K562 (cell line): ENCODE measurements at regions not wholly inside any gene's neighbourhood (a gene's known extent, or its start where the extent isn't known, plus 50 kb on each side); places are given as distances from the start of the nearest gene placed in this dataset.

Experiments
- ATAC-seq: fragments of 200-7000 bp; cut with Tn5 transposase; 3 replicates; pipeline ENCODE4 v1.9.1; 2020; ENCODE audit warnings: moderate library complexity
- BruUV-seq: library from RNA; stranded (reverse); fragments of 400-500 nt; replicated peaks from 2 replicates; lab custom pipeline; 2021; lab: Mats Ljungman, UMichigan
- CTCF ChIA-PET: fragments of 300-600 bp; formaldehyde crosslinking; extraction: SDS; loops from one replicate; lab custom pipeline; 2021; ENCODE audit warnings: low intra/inter-chr PET ratio; lab: Yijun Ruan, JAX
- POLR2A ChIA-PET: fragments of 300-600, 350-650 bp; sonication (Branson Sonifier 250); formaldehyde crosslinking; extraction: SDS; loops from one replicate; lab custom pipeline; 2021; ENCODE audit warnings: antibody characterized with exemption, inconsistent platforms; lab: Yijun Ruan, JAX
- DNase-seq, 4 experiments: peaks; one replicate each; pipeline versions ENCODE4 v3.0.0 to v3.0.0-alpha.2; 2011 to 2018; ENCODE audit warnings: low spot score in 3 of 4, mixed read lengths in 3 of 4; ENCODE audit errors: extremely low read depth in 1 of 4
- FAIRE-seq: peaks from 2 replicates; lab custom pipeline; 2011; peaks lifted over from hg19 to GRCh38; lab: Jason Lieb, UNC
- H2AFZ ChIP-seq: 2 replicates; pipeline ENCODE4 v1.6.0; 2011; ENCODE audit warnings: low read depth, low read length, control low read depth, inconsistent platforms
- H3K27ac ChIP-seq: fragments of 200-600 bp; 3 replicates; pipeline ENCODE4 v1.8.0; 2011; ENCODE audit warnings: low read depth, mild to moderate bottlenecking, control low read depth, inconsistent platforms, low read length, moderate library complexity, mixed read lengths; ENCODE audit errors: extremely low read depth
- H3K27me3 ChIP-seq, 2 experiments: fragments of 300-600 bp in 1 of 2; 2 replicates in 1 of 2; 3 replicates in 1 of 2; pipeline versions ENCODE4 v1.6.0 to v1.8.0; 2011; ENCODE audit warnings: inconsistent platforms in 2 of 2, low read length in 2 of 2, mild to moderate bottlenecking in 1 of 2, mixed read lengths in 1 of 2, moderate library complexity in 1 of 2; ENCODE audit not compliant: control insufficient read depth in 2 of 2, insufficient read depth in 2 of 2
- H3K36me3 ChIP-seq: fragments of 300-600 bp; 3 replicates; pipeline ENCODE4 v1.8.0; 2011; ENCODE audit warnings: mild to moderate bottlenecking, low read length, inconsistent platforms; ENCODE audit not compliant: control insufficient read depth, insufficient read depth
- H3K4me1 ChIP-seq, 2 experiments: fragments of 200-600 bp in 1 of 2; replicated peaks in 1 of 2; 2 replicates in 1 of 2; 3 replicates in 1 of 2; pipeline versions ENCODE4 v1.5.1 to v1.8.0; 2011; ENCODE audit warnings: inconsistent platforms in 2 of 2, low read length in 2 of 2, mild to moderate bottlenecking in 1 of 2, mixed read lengths in 1 of 2, moderate library complexity in 1 of 2; ENCODE audit not compliant: control insufficient read depth in 2 of 2, insufficient read depth in 2 of 2
- H3K4me2 ChIP-seq: 2 replicates; pipeline ENCODE4 v1.6.1; 2011; ENCODE audit warnings: low read length, control low read depth, inconsistent platforms, mixed read lengths; ENCODE audit not compliant: insufficient read depth
- H3K4me3 ChIP-seq: fragments of 200-600 bp; sonication (generic), shearing (Covaris generic); 2 replicates; pipeline ENCODE4 v1.5.1; 2016; ENCODE audit warnings: control low read depth, inconsistent platforms
- H3K79me2 ChIP-seq: fragments of 200-600 bp; 3 replicates; pipeline ENCODE4 v1.8.0; 2011; ENCODE audit warnings: low read length, inconsistent platforms; ENCODE audit not compliant: control insufficient read depth, insufficient read depth
- H3K9ac ChIP-seq, 2 experiments: 2 replicates each; pipeline versions ENCODE4 v1.6.0 to v1.6.1; 2011; ENCODE audit warnings: low read depth in 2 of 2, low read length in 2 of 2, control low read depth in 1 of 2, inconsistent platforms in 1 of 2, mild to moderate bottlenecking in 1 of 2, mixed read lengths in 1 of 2; ENCODE audit not compliant: insufficient read depth in 1 of 2
- H3K9me1 ChIP-seq: one replicate; pipeline ENCODE4 v1.6.0; 2011; ENCODE audit warnings: inconsistent platforms, mild to moderate bottlenecking, low read length, moderate library complexity; ENCODE audit not compliant: control insufficient read depth, insufficient read depth
- H3K9me3 ChIP-seq: replicated peaks from 2 replicates; pipeline ENCODE4 v1.5.1; 2011; ENCODE audit warnings: low read depth, low read length, inconsistent platforms; ENCODE audit not compliant: control insufficient read depth, insufficient read depth
- H4K20me1 ChIP-seq: replicated peaks from 2 replicates; pipeline ENCODE4 v1.6.1; 2011; ENCODE audit warnings: low read length, inconsistent platforms, mixed read lengths; ENCODE audit not compliant: control insufficient read depth, insufficient read depth
- ATF1 ChIP-seq, 2 experiments: fragments of 450-650 bp in 1 of 2; IDR thresholded peaks; 2 replicates each; pipeline ENCODE4 v1.6.1; 2016; ENCODE audit warnings: missing compliant biosample characterization in 1 of 2, missing genetic modification characterization in 1 of 2
- CBX1 ChIP-seq: sonication (generic); IDR thresholded peaks from 2 replicates; pipeline ENCODE4 v1.6.1; 2016; ENCODE audit warnings: antibody characterized with exemption, low read depth, mild to moderate bottlenecking
- CREB1 ChIP-seq, 2 experiments: sonication (generic) in 1 of 2; formaldehyde crosslinking in 1 of 2; IDR thresholded peaks; 2 replicates each; pipeline versions ENCODE4 v1.6.1 to v1.8.0; 2012 to 2022; ENCODE audit warnings: inconsistent platforms in 1 of 2, mild to moderate bottlenecking in 1 of 2, missing genetic modification reagents in 1 of 2, moderate library complexity in 1 of 2
- CREM ChIP-seq: IDR thresholded peaks from 2 replicates; pipeline ENCODE4 v1.6.1; 2014; ENCODE audit warnings: antibody characterized with exemption, low read depth
- FOSL1 ChIP-seq: fragments of 200-800 bp; sonication (Bioruptor generic); conservative IDR thresholded peaks from 2 replicates; pipeline ENCODE4 v1.6.1; 2016; ENCODE audit warnings: missing genetic modification characterization, missing compliant biosample characterization
- FOXP4 ChIP-seq: sonication (generic); formaldehyde crosslinking; IDR thresholded peaks from 2 replicates; pipeline ENCODE4 v1.8.0; 2022; ENCODE audit warnings: mild to moderate bottlenecking, missing genetic modification reagents, borderline replicate concordance
- HDAC1 ChIP-seq, 2 experiments: fragments of 450-650 bp; IDR thresholded peaks; 2 replicates each; pipeline ENCODE4 v1.6.1; 2016 to 2017; ENCODE audit warnings: inconsistent platforms in 1 of 2, mild to moderate bottlenecking in 1 of 2, moderate library complexity in 1 of 2
- NCOA1 ChIP-seq: fragments of 450-650 bp; IDR thresholded peaks from 2 replicates; pipeline ENCODE4 v1.6.1; 2016; ENCODE audit warnings: low read depth
- SMC3 ChIP-seq: conservative IDR thresholded peaks from 2 replicates; pipeline ENCODE4 v1.6.1; 2011; ENCODE audit warnings: low read depth, low read length, improper control_type of control experiment; ENCODE audit not compliant: insufficient read depth
- SRSF3 ChIP-seq: fragments of 200-400 bp; formaldehyde crosslinking; IDR thresholded peaks from 2 replicates; pipeline ENCODE4 v1.6.1; 2016; ENCODE audit warnings: mild to moderate bottlenecking, low read length, moderate library complexity; ENCODE audit not compliant: insufficient read depth
- ZBTB11 ChIP-seq, 3 experiments: fragments of 200-800 bp in 1 of 3; fragments of 250-450 bp in 1 of 3; fragments of 450-650 bp in 1 of 3; sonication (Bioruptor Pico) in 1 of 3; sonication (Bioruptor generic) in 1 of 3; formaldehyde crosslinking in 1 of 3; IDR thresholded peaks; 2 replicates each; pipeline versions ENCODE4 v1.6.1 to v1.8.0; 2016 to 2022; ENCODE audit warnings: mild to moderate bottlenecking in 2 of 3, missing genetic modification characterization in 2 of 3, missing compliant biosample characterization in 1 of 3, moderate library complexity in 1 of 3
- WGBS: fragments of 100-300 bp; shearing (Covaris generic); methylation state at CpG from one replicate; pipeline ENCODE4 v1.1.6; 2016; ENCODE audit warnings: low coverage, mixed read lengths; ENCODE audit not compliant: insufficient coverage; ENCODE audit errors: missing lambda C conversion rate; 5-methylcytosine and 5-hydroxymethylcytosine counted together
- in situ Hi-C: fragments of 300-500 bp; cut with MboI; formaldehyde crosslinking; loops from 4 replicates; pipeline ENCODE4 v1.15.0; 2018; ENCODE audit warnings: inconsistent platforms, mixed read lengths
- intact Hi-C: fragments of 100-400 bp; cut with micrococcal nuclease; formaldehyde crosslinking; loops from 2 replicates; pipeline ENCODE4 v1.14.2; 2022
- TF ChIP-seq, protein P1 (sequence below): fragments of 450-650 bp; conservative IDR thresholded peaks from 2 replicates; pipeline ENCODE4 v1.6.1; 2016; ENCODE audit warnings: missing genetic modification characterization, low read depth, mild to moderate bottlenecking, missing compliant biosample characterization, moderate library complexity

DNA sequence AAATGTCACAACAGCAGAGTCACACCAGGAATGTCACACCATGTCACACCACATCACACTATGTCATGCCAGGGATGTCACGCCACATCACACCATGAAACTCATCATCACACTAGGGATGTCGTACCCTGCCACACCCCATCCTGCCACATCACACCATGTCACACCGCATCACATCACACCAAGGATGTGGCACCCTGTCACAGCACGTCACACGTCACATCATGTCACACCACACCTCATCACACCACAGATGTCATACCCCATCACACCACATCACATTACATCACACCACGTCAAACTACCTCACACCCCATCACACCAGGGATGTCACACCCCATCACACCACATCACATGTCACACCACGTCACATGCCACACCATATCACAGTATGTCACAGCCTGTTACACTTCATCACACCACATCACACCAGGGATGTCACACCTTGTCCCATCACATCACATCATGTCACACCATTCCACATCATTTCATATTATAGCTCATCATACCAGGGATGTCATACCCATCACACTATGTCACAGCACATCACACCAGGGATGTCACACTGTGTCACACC lies 90.9 kb downstream of the TMEM121 start:
- Histone ChIP-seq H3K9me1 (no peaks in the 10 kb centered on the region), H3K4me1 (no peaks in the 10 kb centered on the region), H3K79me2 (no peaks in the 10 kb centered on the region), H3K9me3 (no peaks in the 10 kb centered on the region), H3K27ac (no peak overlapping the region), H4K20me1 (no peaks in the 10 kb centered on the region), H3K4me2 (no peak overlapping the region), H3K36me3 (no peaks in the 10 kb centered on the region), H3K9ac (no peak overlapping the region), H3K27me3 (no peaks in the 10 kb centered on the region), H3K4me3 (no peak overlapping the region), H2AFZ (no peak overlapping the region)
- ChIA-PET POLR2A (no interaction called here), CTCF (no interaction called here)
- in situ Hi-C loops: no loop called here
- intact Hi-C loops: no loop called here
- no peak for FAIRE-seq
- 12% methylated on average over 5 of the region's 7 CpGs for WGBS
- DNase-seq: no peak
- no peak for TF ChIP-seq ATF1 (CRISPR knock-in tag; IDR thresholded peaks at IDR 0.05)
- peak; percentile 77 for TF ChIP-seq ATF1 (tag; IDR thresholded peaks at IDR 0.05)
- peak; percentile 79 for TF ChIP-seq CREB1 (IDR thresholded peaks at IDR 0.05)
- TF ChIP-seq CREB1 (CRISPR knock-in tag; IDR thresholded peaks at IDR 0.05): peak; percentile 74
- TF ChIP-seq NCOA1: peak; percentile 75
- no peak for TF ChIP-seq FOSL1 (tag)
- 0 out of 4 replicates have a peak, but pooled peaks of 1 of the 2 experiments have one; percentile 21 for TF ChIP-seq HDAC1 (IDR thresholded peaks at IDR 0.05)
- no peak for TF ChIP-seq SMC3
- TF ChIP-seq CREM: peak; percentile 71
- TF ChIP-seq FOXP4 (CRISPR knock-in tag): no peak
- TF ChIP-seq, protein P1, sequence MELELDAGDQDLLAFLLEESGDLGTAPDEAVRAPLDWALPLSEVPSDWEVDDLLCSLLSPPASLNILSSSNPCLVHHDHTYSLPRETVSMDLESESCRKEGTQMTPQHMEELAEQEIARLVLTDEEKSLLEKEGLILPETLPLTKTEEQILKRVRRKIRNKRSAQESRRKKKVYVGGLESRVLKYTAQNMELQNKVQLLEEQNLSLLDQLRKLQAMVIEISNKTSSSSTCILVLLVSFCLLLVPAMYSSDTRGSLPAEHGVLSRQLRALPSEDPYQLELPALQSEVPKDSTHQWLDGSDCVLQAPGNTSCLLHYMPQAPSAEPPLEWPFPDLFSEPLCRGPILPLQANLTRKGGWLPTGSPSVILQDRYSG (tag): no peak
- TF ChIP-seq ZBTB11 (CRISPR knock-in tag; IDR thresholded peaks at IDR 0.05): peak in 1 of 3 experiments; percentile 41; a peak in 1 of 6 replicates
- TF ChIP-seq SRSF3: no peak
- no peak for TF ChIP-seq CBX1
- no peak for ATAC-seq
- no TSS peak for BruUV-seq
